ENCODE measurements at regions not wholly inside any gene's neighbourhood (a gene's known extent, or its start where the extent isn't known, plus 50 kb on each side); places are given as distances from the start of the nearest gene placed in this dataset.
"Not testable (repeated sequence)": the region's sequence is repeated elsewhere in the genome, so short reads cannot be mapped to it uniquely, and the experiment has no call there.

- DNase-seq (ENCODE audit: low read depth): no peak
These were observed 280.1 kb downstream of the PTH2R start for GRCh38 chr2:208686665-208687064.

- DNase-seq (ENCODE audit: low read depth): not testable (repeated sequence)
These were observed 281.1 kb downstream of the PTH2R start for GRCh38 chr2:208687720-208688119.

GRCh38 chr2:208698114-208698513 is 291.5 kb downstream of the PTH2R start:
- no peak for DNase-seq (ENCODE audit: low read depth)

- DNase-seq (ENCODE audit: low read depth): no peak
These were observed 301.9 kb downstream of the PTH2R start for GRCh38 chr2:208708486-208708885.

GRCh38 chr2:208711598-208711997 is 305.0 kb downstream of the PTH2R start:
- no peak for DNase-seq (ENCODE audit: low read depth)

GRCh38 chr2:208713066-208713745 is 306.6 kb downstream of the PTH2R start:
- no peak for DNase-seq (ENCODE audit: low read depth)

GRCh38 chr2:208718828-208719227 is 312.2 kb downstream of the PTH2R start:
- DNase-seq (ENCODE audit: low read depth): no peak

- DNase-seq (ENCODE audit: low read depth): no peak
These were observed 316.1 kb downstream of the PTH2R start for GRCh38 chr2:208722731-208723130.

GRCh38 chr2:208725280-208725679 is 318.7 kb downstream of the PTH2R start:
- DNase-seq (ENCODE audit: low read depth): no peak

GRCh38 chr2:208726242-208726641 is 319.6 kb downstream of the PTH2R start:
- no peak for DNase-seq (ENCODE audit: low read depth)

- not testable (repeated sequence) for DNase-seq (ENCODE audit: low read depth)
These were observed 345.2 kb downstream of the PTH2R start for GRCh38 chr2:208751663-208752415.

- no peak for DNase-seq (ENCODE audit: low read depth)
These were observed 350.8 kb downstream of the PTH2R start for GRCh38 chr2:208757364-208757763.

GRCh38 chr2:208773074-208773473 is 366.5 kb downstream of the PTH2R start:
- DNase-seq (ENCODE audit: low read depth): not testable (repeated sequence)

- DNase-seq (ENCODE audit: low read depth): no peak
These were observed 374.6 kb downstream of the PTH2R start for GRCh38 chr2:208781166-208781565.

GRCh38 chr2:208782097-208782496 is 375.5 kb downstream of the PTH2R start:
- DNase-seq (ENCODE audit: low read depth): no peak

GRCh38 chr2:208783184-208783583 is 376.6 kb downstream of the PTH2R start:
- DNase-seq (ENCODE audit: low read depth): no peak

GRCh38 chr2:208784774-208785173 is 378.2 kb downstream of the PTH2R start:
- not testable (repeated sequence) for DNase-seq (ENCODE audit: low read depth)

GRCh38 chr2:208791257-208791656 is 384.7 kb downstream of the PTH2R start:
- DNase-seq (ENCODE audit: low read depth): no peak

GRCh38 chr2:208792766-208793165 is 386.2 kb downstream of the PTH2R start:
- no peak for DNase-seq (ENCODE audit: low read depth)

GRCh38 chr2:208793434-208793833 is 386.8 kb downstream of the PTH2R start:
- no peak for DNase-seq (ENCODE audit: low read depth)

GRCh38 chr2:208794288-208794975 is 387.8 kb downstream of the PTH2R start:
- DNase-seq (ENCODE audit: low read depth): no peak

- DNase-seq (ENCODE audit: low read depth): no peak
These were observed 392.1 kb downstream of the PTH2R start for GRCh38 chr2:208798698-208799097.

GRCh38 chr2:208799397-208799796 is 392.8 kb downstream of the PTH2R start:
- DNase-seq (ENCODE audit: low read depth): no peak
